Endothelial cell of umbilical vein (primary cell): ENCODE measurements at regions not wholly inside any gene's neighbourhood (a gene's known extent, or its start where the extent isn't known, plus 50 kb on each side); places are given as distances from the start of the nearest gene placed in this dataset.

Experiments used
- BruUV-seq: library from RNA; stranded (reverse); fragments of 400-500 nt; replicated peaks from 2 replicates; lab custom pipeline; 2021; lab: Mats Ljungman, UMichigan
- CTCF ChIA-PET: fragments of 300-600, 350-600 bp; sonication (Branson Sonifier 250); formaldehyde crosslinking; loops from one replicate; lab custom pipeline; 2021; ENCODE audit warnings: antibody characterized with exemption, inconsistent platforms; lab: Charles Lee
- POLR2A ChIA-PET: fragments of 300-600, 350-600 bp; sonication (Branson Sonifier 250); formaldehyde crosslinking; loops from one replicate; lab custom pipeline; 2021; ENCODE audit warnings: antibody characterized with exemption, inconsistent platforms; lab: Charles Lee
- DNase-seq: peaks from one replicate; pipeline ENCODE4 v3.0.0-alpha.2; 2011; ENCODE audit warnings: low read depth, low spot score
- FAIRE-seq: peaks from 2 replicates; lab custom pipeline; 2011; peaks lifted over from hg19 to GRCh38; lab: Jason Lieb, UNC
- H2AFZ ChIP-seq: 2 replicates; pipeline ENCODE4 v1.6.0; 2012; ENCODE audit warnings: low read depth, low read length, control low read depth, inconsistent platforms
- H3K27ac ChIP-seq: 2 replicates; pipeline ENCODE4 v1.5.1; 2011; ENCODE audit warnings: low read depth, mild to moderate bottlenecking, control low read depth, low read length, moderate library complexity; ENCODE audit not compliant: insufficient read depth
- H3K27me3 ChIP-seq, 2 experiments: 2 replicates each; pipeline versions ENCODE4 v1.6.0 to v1.6.1; 2011; ENCODE audit warnings: low read length in 2 of 2, mixed read lengths in 1 of 2; ENCODE audit not compliant: control insufficient read depth in 2 of 2, insufficient read depth in 2 of 2
- H3K36me3 ChIP-seq, 2 experiments: 2 replicates in 1 of 2; 3 replicates in 1 of 2; pipeline ENCODE4 v1.5.1; 2011; ENCODE audit warnings: low read length in 2 of 2, mild to moderate bottlenecking in 1 of 2, moderate library complexity in 1 of 2; ENCODE audit not compliant: control insufficient read depth in 2 of 2, insufficient read depth in 2 of 2; ENCODE audit errors: extremely low read depth in 1 of 2
- H3K4me1 ChIP-seq: 3 replicates; pipeline ENCODE4 v1.5.1; 2011; ENCODE audit warnings: mild to moderate bottlenecking, low read length; ENCODE audit not compliant: control insufficient read depth, insufficient read depth; ENCODE audit errors: extremely low read depth
- H3K4me2 ChIP-seq: 2 replicates; pipeline ENCODE4 v1.6.1; 2011; ENCODE audit warnings: low read length, control low read depth, mixed read lengths; ENCODE audit not compliant: insufficient read depth
- H3K4me3 ChIP-seq, 3 experiments: fragments of 200-600 bp in 1 of 3; sonication (generic), shearing (Covaris generic) in 1 of 3; replicated peaks in 1 of 3; 2 replicates each; pipeline ENCODE4 v1.5.1; 2011 to 2016; ENCODE audit warnings: control low read depth in 3 of 3, low read length in 3 of 3, mild to moderate bottlenecking in 2 of 3, inconsistent platforms in 1 of 3, low read depth in 1 of 3, moderate library complexity in 1 of 3; ENCODE audit not compliant: insufficient read depth in 1 of 3
- H3K79me2 ChIP-seq: 2 replicates; pipeline ENCODE4 v1.6.0; 2012; ENCODE audit warnings: low read length, inconsistent platforms; ENCODE audit not compliant: control insufficient read depth, insufficient read depth
- H3K9ac ChIP-seq: replicated peaks from 2 replicates; pipeline ENCODE3; 2011; ENCODE audit warnings: low read length, control low read depth; ENCODE audit not compliant: insufficient read depth; ENCODE audit errors: extremely low read depth
- H3K9me1 ChIP-seq: replicated peaks from 3 replicates; pipeline ENCODE4 v1.6.0; 2011; ENCODE audit warnings: mild to moderate bottlenecking, low read length; ENCODE audit not compliant: control insufficient read depth, insufficient read depth; ENCODE audit errors: extremely low read depth
- H3K9me3 ChIP-seq: replicated peaks from 2 replicates; pipeline ENCODE4 v1.5.1; 2012; ENCODE audit warnings: low read length, inconsistent platforms; ENCODE audit not compliant: control insufficient read depth, insufficient read depth
- H4K20me1 ChIP-seq: replicated peaks from 2 replicates; pipeline ENCODE3; 2011; ENCODE audit warnings: mild to moderate bottlenecking, low read length; ENCODE audit not compliant: control insufficient read depth, insufficient read depth; ENCODE audit errors: extremely low read depth
- CTCF ChIP-seq, 2 donors: IDR thresholded peaks; 1 replicate in 1 of 2; 2 replicates in 1 of 2; pipeline ENCODE4 v1.5.1; 2011; ENCODE audit warnings: low read length in 2 of 2, mild to moderate bottlenecking in 2 of 2, moderate library complexity in 2 of 2, control low read depth in 1 of 2, inconsistent platforms in 1 of 2, low read depth in 1 of 2; ENCODE audit not compliant: insufficient read depth in 1 of 2; ENCODE audit errors: extremely low read depth in 1 of 2
- EZH2 ChIP-seq: IDR thresholded peaks from 2 replicates; pipeline ENCODE4 v1.6.1; 2012; ENCODE audit warnings: borderline replicate concordance, low read depth, mild to moderate bottlenecking, moderate library complexity, low read length, inconsistent platforms; ENCODE audit not compliant: severe bottlenecking
- FOS ChIP-seq: IDR thresholded peaks from 2 replicates; pipeline ENCODE4 v1.6.1; 2011; ENCODE audit warnings: mild to moderate bottlenecking, low read length, moderate library complexity, borderline replicate concordance; ENCODE audit not compliant: insufficient read depth
- GATA2 ChIP-seq: IDR thresholded peaks from 2 replicates; pipeline ENCODE4 v1.7.0; 2011; ENCODE audit warnings: low read depth, mild to moderate bottlenecking, moderate library complexity, mixed read lengths, low read length; ENCODE audit not compliant: insufficient read length, insufficient read depth
- JUN ChIP-seq: IDR thresholded peaks from 2 replicates; pipeline ENCODE4 v1.6.1; 2011; ENCODE audit warnings: borderline replicate concordance, low read depth; ENCODE audit not compliant: insufficient read length, insufficient read depth
- MAX ChIP-seq: IDR thresholded peaks from 2 replicates; pipeline ENCODE4 v1.6.1; 2011; ENCODE audit not compliant: insufficient read depth, insufficient read length
- MYC ChIP-seq: IDR thresholded peaks from one replicate; pipeline ENCODE4 v1.6.1; 2011; ENCODE audit warnings: mild to moderate bottlenecking, low read depth, low read length
- POLR2A ChIP-seq: IDR thresholded peaks from 2 replicates; pipeline ENCODE4 v1.6.1; 2012; ENCODE audit warnings: low read depth, mild to moderate bottlenecking, control low read depth, low read length
- POLR2AphosphoS5 ChIP-seq: IDR thresholded peaks from 2 replicates; pipeline ENCODE4 v1.6.1; 2012; ENCODE audit warnings: low read depth, mild to moderate bottlenecking, control low read depth, low read length, moderate library complexity; ENCODE audit not compliant: insufficient read depth
- dilution Hi-C: fragments of 300-500 bp; cut with MboI; formaldehyde crosslinking; loops from one replicate; pipeline ENCODE4 v1.15.0; 2019; ENCODE audit warnings: low sequenced_read_pairs; ENCODE audit not compliant: extremely low pct_ligation_motif_present
- intact Hi-C: fragments of 100-400 bp; cut with micrococcal nuclease; formaldehyde crosslinking; loops from one replicate; pipeline ENCODE4 v1.10.0; 2022

DNA sequence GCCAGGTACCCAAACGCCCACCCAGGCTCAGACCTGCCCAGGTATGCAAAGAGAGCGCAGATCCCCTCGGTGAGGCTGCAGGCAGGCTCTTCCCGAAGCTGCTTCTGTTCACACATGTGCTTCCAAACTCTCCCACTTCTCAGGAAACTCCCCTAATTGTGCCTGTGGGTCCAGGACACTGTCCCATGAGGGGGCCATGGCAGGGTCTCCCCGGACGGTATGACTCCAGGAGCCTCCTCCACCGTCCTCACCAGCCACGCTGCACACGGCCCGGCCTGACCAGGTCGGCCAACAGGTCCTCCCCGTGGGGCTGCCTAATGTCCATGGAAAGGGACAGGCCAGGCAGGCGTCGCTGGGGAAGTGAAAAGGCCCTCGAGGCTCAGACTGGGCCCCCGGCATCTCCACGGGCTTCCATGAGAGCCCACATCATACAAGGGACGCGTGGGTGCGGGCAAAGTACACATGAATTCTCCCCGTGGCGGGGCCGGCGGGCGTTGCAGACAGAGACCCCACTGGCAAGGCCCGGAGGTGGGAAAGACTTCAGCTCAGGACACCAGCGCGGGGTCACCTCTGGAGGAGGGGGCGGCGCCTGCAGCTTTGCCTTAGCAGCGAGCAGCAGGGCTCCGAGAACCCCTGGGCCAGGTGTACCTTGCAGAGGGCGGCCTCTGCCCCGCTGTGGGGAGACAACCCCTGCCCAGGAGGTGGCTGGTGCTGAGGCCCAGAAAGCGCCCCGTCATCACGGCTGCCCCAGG is 526.1 kb downstream of the BRD1 start:
- no peak for DNase-seq
- Histone ChIP-seq H3K4me2 (no peak overlapping the region), H3K27ac (no peak overlapping the region), H3K9me3 (no peaks in the 10 kb centered on the region), H3K4me1 (no peaks in the 10 kb centered on the region), H2AFZ (no peak overlapping the region), H3K4me3 (no peak overlapping the region), H3K27me3 (no peaks in the 10 kb centered on the region), H3K79me2 (no peaks in the 10 kb centered on the region), H3K9ac (no peak overlapping the region), H3K9me1 (no peaks in the 10 kb centered on the region), H4K20me1 (no peaks in the 10 kb centered on the region), H3K36me3 (no peaks in the 10 kb centered on the region)
- POLR2A ChIA-PET = no interaction called here
- FAIRE-seq = no peak
- TF ChIP-seq MYC (no peak), FOS (no peak), JUN (no peak), EZH2 (no peak), POLR2AphosphoS5 (no peak), GATA2 (no peak), MAX (no peak), POLR2A (no peak), CTCF (IDR thresholded peaks at IDR 0.05; ENCODE audit: extremely low read depth in 1 of 2, insufficient read depth in 1 of 2, low read depth in 1 of 2, low read length in 2 of 2) (no peak)
- BruUV-seq = no TSS peak
- dilution Hi-C loops = no loop called here
- CTCF ChIA-PET = no interaction called here
- intact Hi-C loops = loop anchor here (10.0 kb wide), 2 partner anchors 423 to 727 kb away; no protein-coding TSS in a partner anchor
